Astrocyte (in vitro differentiated cells and primary cell): ENCODE measurements at regions not wholly inside any gene's neighbourhood (a gene's known extent, or its start where the extent isn't known, plus 50 kb on each side); places are given as distances from the start of the nearest gene placed in this dataset.

Source experiments
- EZH2 ChIP-seq: IDR thresholded peaks from 2 replicates; pipeline ENCODE4 v1.6.1; 2012; ENCODE audit warnings: mild to moderate bottlenecking, low read length, inconsistent platforms; ENCODE audit not compliant: insufficient read depth
- TF ChIP-seq, protein P1 (sequence below): IDR thresholded peaks from 2 replicates; pipeline ENCODE4 v1.5.1; 2011; ENCODE audit warnings: low read depth, mild to moderate bottlenecking, inconsistent platforms, low read length, moderate library complexity; ENCODE audit not compliant: insufficient read depth

DNA sequence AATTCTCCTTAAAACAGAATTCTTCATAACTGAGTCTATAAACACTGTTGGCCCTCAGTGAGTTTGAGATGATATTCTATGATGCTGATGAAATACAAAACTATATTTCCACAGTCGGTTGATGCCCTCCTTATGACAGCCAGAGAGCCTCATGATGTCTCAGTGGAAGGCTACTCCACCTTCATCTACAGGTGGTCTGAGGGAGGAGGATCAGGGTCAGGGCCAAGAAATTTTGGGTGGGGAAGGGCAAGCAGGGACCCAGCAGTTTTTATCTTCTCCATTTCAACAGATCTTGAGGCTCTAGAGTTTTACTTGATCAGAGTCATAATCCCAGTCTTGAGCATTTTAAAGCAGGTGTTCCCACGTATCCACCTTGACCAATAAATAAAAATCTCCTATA, 90.8 kb downstream of the CCDC71L start:
- TF ChIP-seq, protein P1, sequence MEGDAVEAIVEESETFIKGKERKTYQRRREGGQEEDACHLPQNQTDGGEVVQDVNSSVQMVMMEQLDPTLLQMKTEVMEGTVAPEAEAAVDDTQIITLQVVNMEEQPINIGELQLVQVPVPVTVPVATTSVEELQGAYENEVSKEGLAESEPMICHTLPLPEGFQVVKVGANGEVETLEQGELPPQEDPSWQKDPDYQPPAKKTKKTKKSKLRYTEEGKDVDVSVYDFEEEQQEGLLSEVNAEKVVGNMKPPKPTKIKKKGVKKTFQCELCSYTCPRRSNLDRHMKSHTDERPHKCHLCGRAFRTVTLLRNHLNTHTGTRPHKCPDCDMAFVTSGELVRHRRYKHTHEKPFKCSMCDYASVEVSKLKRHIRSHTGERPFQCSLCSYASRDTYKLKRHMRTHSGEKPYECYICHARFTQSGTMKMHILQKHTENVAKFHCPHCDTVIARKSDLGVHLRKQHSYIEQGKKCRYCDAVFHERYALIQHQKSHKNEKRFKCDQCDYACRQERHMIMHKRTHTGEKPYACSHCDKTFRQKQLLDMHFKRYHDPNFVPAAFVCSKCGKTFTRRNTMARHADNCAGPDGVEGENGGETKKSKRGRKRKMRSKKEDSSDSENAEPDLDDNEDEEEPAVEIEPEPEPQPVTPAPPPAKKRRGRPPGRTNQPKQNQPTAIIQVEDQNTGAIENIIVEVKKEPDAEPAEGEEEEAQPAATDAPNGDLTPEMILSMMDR, result no peak
- TF ChIP-seq EZH2, result no peak
